ENCODE measurements at regions not wholly inside any gene's neighbourhood (a gene's known extent, or its start where the extent isn't known, plus 50 kb on each side); places are given as distances from the start of the nearest gene placed in this dataset.

DNA sequence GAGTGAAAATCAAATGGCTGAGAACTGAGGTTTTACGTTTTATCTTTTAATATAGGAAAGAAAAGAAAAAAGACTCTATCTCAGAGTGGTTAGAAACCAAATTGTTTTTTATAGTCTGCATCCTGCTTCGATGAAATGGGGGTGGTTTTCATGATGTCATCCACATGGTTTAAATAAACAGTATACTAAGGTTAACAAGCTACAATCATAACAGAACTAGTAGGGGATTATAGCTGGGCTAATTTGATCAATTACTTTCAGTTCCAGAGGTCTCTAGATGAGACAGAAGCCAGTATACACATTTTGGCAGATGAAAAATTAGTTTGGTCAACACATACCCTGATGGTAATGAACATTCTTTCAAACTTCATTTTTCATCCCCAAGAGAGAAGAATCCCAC lies 106.3 kb upstream of the SNX2 start:
- TF ChIP-seq, protein P1, sequence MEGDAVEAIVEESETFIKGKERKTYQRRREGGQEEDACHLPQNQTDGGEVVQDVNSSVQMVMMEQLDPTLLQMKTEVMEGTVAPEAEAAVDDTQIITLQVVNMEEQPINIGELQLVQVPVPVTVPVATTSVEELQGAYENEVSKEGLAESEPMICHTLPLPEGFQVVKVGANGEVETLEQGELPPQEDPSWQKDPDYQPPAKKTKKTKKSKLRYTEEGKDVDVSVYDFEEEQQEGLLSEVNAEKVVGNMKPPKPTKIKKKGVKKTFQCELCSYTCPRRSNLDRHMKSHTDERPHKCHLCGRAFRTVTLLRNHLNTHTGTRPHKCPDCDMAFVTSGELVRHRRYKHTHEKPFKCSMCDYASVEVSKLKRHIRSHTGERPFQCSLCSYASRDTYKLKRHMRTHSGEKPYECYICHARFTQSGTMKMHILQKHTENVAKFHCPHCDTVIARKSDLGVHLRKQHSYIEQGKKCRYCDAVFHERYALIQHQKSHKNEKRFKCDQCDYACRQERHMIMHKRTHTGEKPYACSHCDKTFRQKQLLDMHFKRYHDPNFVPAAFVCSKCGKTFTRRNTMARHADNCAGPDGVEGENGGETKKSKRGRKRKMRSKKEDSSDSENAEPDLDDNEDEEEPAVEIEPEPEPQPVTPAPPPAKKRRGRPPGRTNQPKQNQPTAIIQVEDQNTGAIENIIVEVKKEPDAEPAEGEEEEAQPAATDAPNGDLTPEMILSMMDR (conservative IDR thresholded peaks at IDR 0.05; ENCODE audit: low read depth, low read length) = no peak
- TF ChIP-seq POLR2A (IDR thresholded peaks at IDR 0.05; ENCODE audit: low read depth, low read length) (no peak), MXI1 (IDR thresholded peaks at IDR 0.05; ENCODE audit: borderline replicate concordance, low read depth, low read length) (no peak), BHLHE40 (IDR thresholded peaks at IDR 0.05; ENCODE audit: low read depth, low read length) (no peak), RCOR1 (IDR thresholded peaks at IDR 0.05; ENCODE audit: insufficient replicate concordance, low read length) (no peak), CEBPB (IDR thresholded peaks at IDR 0.05; ENCODE audit: low read depth, low read length) (no peak), SMC3 (IDR thresholded peaks at IDR 0.05; ENCODE audit: low read depth, low read length) (no peak)
- TF ChIP-seq, protein P2, sequence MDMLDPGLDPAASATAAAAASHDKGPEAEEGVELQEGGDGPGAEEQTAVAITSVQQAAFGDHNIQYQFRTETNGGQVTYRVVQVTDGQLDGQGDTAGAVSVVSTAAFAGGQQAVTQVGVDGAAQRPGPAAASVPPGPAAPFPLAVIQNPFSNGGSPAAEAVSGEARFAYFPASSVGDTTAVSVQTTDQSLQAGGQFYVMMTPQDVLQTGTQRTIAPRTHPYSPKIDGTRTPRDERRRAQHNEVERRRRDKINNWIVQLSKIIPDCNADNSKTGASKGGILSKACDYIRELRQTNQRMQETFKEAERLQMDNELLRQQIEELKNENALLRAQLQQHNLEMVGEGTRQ (IDR thresholded peaks at IDR 0.05; ENCODE audit: low read depth, low read length) = no peak

Measured in IMR-90 (cell line).